Naive thymus-derived CD4-positive, alpha-beta T cell (primary cell): ENCODE measurements at regions not wholly inside any gene's neighbourhood (a gene's known extent, or its start where the extent isn't known, plus 50 kb on each side); places are given as distances from the start of the nearest gene placed in this dataset.

Experiments used
- ATAC-seq: fragments of 150-1000 bp; cut with Tn5 transposase; 2 replicates; pipeline ENCODE4 v1.10.0; 2021; ENCODE audit warnings: mild to moderate bottlenecking, moderate library complexity
- CTCF ChIA-PET: fragments of 350-600 bp; sonication (Branson Sonifier 250); formaldehyde crosslinking; loops from one replicate; lab custom pipeline; 2021; ENCODE audit warnings: antibody characterized with exemption; lab: Charles Lee
- POLR2A ChIA-PET: fragments of 350-600 bp; sonication (Branson Sonifier 250); formaldehyde crosslinking; loops from one replicate; lab custom pipeline; 2021; ENCODE audit warnings: antibody characterized with exemption, inconsistent platforms; lab: Charles Lee
- DNase-seq, 9 donors: peaks; one replicate each; pipeline versions ENCODE4 v3.0.0 to v3.0.0-alpha.2; 2020 to 2022; ENCODE audit warnings: mixed read lengths in 1 of 9
- H3K27ac ChIP-seq: one replicate; pipeline ENCODE4 v1.7.0; 2013; ENCODE audit warnings: mild to moderate bottlenecking, low read depth, low read length, moderate library complexity
- H3K27me3 ChIP-seq, 2 donors: one replicate each; pipeline ENCODE4 v1.7.0; 2013; ENCODE audit warnings: low read length in 2 of 2, mild to moderate bottlenecking in 2 of 2, moderate library complexity in 2 of 2; ENCODE audit not compliant: control insufficient read depth in 2 of 2, insufficient read depth in 2 of 2
- H3K36me3 ChIP-seq, 3 experiments: 1 replicate in 2 of 3; 2 replicates in 1 of 3; pipeline ENCODE4 v1.7.0; 2013; ENCODE audit warnings: low read length in 3 of 3, mild to moderate bottlenecking in 3 of 3, moderate library complexity in 1 of 3; ENCODE audit not compliant: insufficient read depth in 3 of 3, control insufficient read depth in 2 of 3
- H3K4me1 ChIP-seq, 2 donors: one replicate each; pipeline ENCODE4 v1.7.0; 2013; ENCODE audit warnings: low read length in 2 of 2, mild to moderate bottlenecking in 2 of 2, moderate library complexity in 1 of 2; ENCODE audit not compliant: control insufficient read depth in 2 of 2, insufficient read depth in 2 of 2
- H3K4me3 ChIP-seq: 2 replicates; pipeline ENCODE4 v1.7.0; 2013; ENCODE audit warnings: mild to moderate bottlenecking, low read length
- H3K9me3 ChIP-seq, 3 experiments: 1 replicate in 2 of 3; 2 replicates in 1 of 3; pipeline ENCODE4 v1.7.0; 2013; ENCODE audit warnings: low read length in 3 of 3; ENCODE audit not compliant: control insufficient read depth in 2 of 3
- H3K27ac Mint-ChIP-seq, 9 donors: one replicate each; pipeline ENCODE4 v1.8.0; 2020 to 2022; ENCODE audit warnings: mixed read lengths in 9 of 9, mild to moderate bottlenecking in 8 of 9, moderate library complexity in 5 of 9, inconsistent platforms in 2 of 9
- H3K27me3 Mint-ChIP-seq, 5 donors: one replicate each; pipeline ENCODE4 v1.8.0; 2021 to 2022; ENCODE audit warnings: mixed read lengths in 5 of 5, mild to moderate bottlenecking in 1 of 5
- H3K36me3 Mint-ChIP-seq, 5 donors: one replicate each; pipeline ENCODE4 v1.8.0; 2020 to 2022; ENCODE audit warnings: mixed read lengths in 5 of 5, mild to moderate bottlenecking in 3 of 5, inconsistent platforms in 1 of 5
- H3K4me1 Mint-ChIP-seq, 7 donors: one replicate each; pipeline ENCODE4 v1.8.0; 2020 to 2022; ENCODE audit warnings: mixed read lengths in 7 of 7, mild to moderate bottlenecking in 3 of 7, inconsistent platforms in 1 of 7
- H3K4me3 Mint-ChIP-seq, 10 donors: one replicate each; pipeline ENCODE4 v1.8.0; 2020 to 2022; ENCODE audit warnings: mild to moderate bottlenecking in 10 of 10, mixed read lengths in 10 of 10, moderate library complexity in 6 of 10, inconsistent platforms in 2 of 10
- H3K9me3 Mint-ChIP-seq, 11 donors: one replicate each; pipeline ENCODE4 v1.8.0; 2020 to 2022; ENCODE audit warnings: mixed read lengths in 11 of 11, mild to moderate bottlenecking in 4 of 11, inconsistent platforms in 1 of 11, moderate library complexity in 1 of 11
- intact Hi-C, 2 donors: fragments of 100-400 bp; cut with micrococcal nuclease; formaldehyde crosslinking; loops; one replicate each; pipeline ENCODE4 v1.15.1; 2023

GRCh38 chr2:107338059-107338458 lies 452.1 kb upstream of the ST6GAL2 start:
- H3K36me3 ChIP-seq, result no peaks in the 10 kb centered on the region
- Mint-ChIP-seq H3K27ac (no peak overlapping the region), H3K4me3 (no peak overlapping the region), H3K4me1 (no peaks in the 10 kb centered on the region), H3K36me3 (no peaks in the 10 kb centered on the region), H3K9me3 (peaks cover 0 to 22% (median 5%) of the 10 kb centered on the region in 11 donors), H3K27me3 (no peaks in the 10 kb centered on the region)
- no peaks in the 10 kb centered on the region for H3K27me3 ChIP-seq
- no peak for DNase-seq
- H3K4me1 ChIP-seq, result no peaks in the 10 kb centered on the region
- H3K4me3 ChIP-seq, result no peak overlapping the region
- no peaks in the 10 kb centered on the region for H3K9me3 ChIP-seq
- no peak for ATAC-seq
- intact Hi-C loops, result no loop called here
- no peak overlapping the region for H3K27ac ChIP-seq
- ChIA-PET POLR2A (no interaction called here), CTCF (no interaction called here)

DNA sequence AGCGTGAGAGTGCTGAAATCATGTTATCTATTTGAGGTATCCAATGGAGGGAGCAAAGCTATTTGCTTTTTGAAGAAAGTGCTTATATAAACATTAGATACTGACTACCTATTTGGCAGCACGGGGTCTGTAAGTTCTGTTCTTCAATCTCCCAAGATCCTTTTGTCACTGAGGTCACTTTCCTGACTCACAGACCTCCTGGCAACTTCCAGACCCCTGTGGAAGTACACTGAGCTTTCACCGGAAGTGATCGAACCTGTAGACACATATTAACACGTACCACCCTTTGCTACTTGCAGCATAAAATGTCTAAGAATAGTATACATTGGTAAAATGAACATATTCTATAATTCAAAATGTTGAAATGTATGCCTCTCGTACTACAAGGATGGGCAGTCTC lies 452.6 kb upstream of the ST6GAL2 start:
- CTCF ChIA-PET, result no interaction called here

DNA sequence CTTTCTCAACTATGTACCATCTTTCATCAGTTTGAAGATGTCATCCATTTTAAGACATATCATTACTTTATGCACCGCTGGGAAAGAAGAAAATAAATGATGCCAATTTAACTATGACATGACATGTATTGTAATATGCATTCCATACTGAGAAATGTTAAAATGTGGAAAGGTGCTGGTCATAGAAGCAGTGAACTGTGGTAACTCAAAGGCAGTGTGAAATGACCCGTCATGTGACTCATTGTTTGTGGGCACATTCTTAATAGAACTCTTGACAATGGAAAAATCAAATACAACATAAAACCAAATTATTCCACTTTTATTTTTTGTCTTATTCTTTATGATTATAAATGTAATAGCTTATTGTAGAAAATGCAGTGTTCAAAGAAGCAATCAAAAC lies 455.0 kb upstream of the ST6GAL2 start:
- POLR2A ChIA-PET, result no interaction called here

More for the DNA sequence above, 452.6 kb upstream of the ST6GAL2 start:
- ATAC-seq (no peak), DNase-seq (no peak)
- no peak overlapping the region for H3K27ac Mint-ChIP-seq
- no peaks in the 10 kb centered on the region for H3K36me3 Mint-ChIP-seq
- H3K27ac ChIP-seq, result no peak overlapping the region
- no peaks in the 10 kb centered on the region for H3K9me3 ChIP-seq
- no peaks in the 10 kb centered on the region for H3K4me1 Mint-ChIP-seq
- no peaks in the 10 kb centered on the region for H3K27me3 Mint-ChIP-seq
- no peaks in the 10 kb centered on the region for H3K36me3 ChIP-seq
- no peak overlapping the region for H3K4me3 ChIP-seq
- intact Hi-C loops, result no loop called here
- H3K4me1 ChIP-seq, result no peaks in the 10 kb centered on the region
- H3K4me3 Mint-ChIP-seq, result no peak overlapping the region
- peaks cover 0 to 22% (median 5%) of the 10 kb centered on the region in 11 donors for H3K9me3 Mint-ChIP-seq
- no peaks in the 10 kb centered on the region for H3K27me3 ChIP-seq
- POLR2A ChIA-PET, result no interaction called here

DNA sequence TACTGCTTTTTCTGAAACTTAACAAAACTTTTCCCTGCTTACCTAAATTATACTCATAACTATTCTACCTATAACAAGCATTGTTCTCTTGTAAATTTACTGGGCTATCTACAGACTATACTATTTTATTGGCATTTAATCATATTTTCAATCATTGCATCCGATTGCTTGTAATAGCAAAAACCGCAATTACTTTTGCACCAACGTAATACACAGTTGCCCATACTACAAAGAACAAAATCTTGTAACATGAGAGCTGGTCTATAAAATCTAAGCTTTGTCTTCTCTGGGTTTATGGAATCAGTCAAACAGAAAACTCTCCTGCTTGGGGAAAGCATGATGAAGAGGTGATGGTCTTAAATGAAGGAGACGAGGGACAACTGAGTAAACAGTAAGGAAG lies 463.4 kb upstream of the ST6GAL2 start:
- ATAC-seq, result no peak
- Mint-ChIP-seq H3K27ac (no peak overlapping the region), H3K9me3 (peaks cover 0 to 22% (median 5%) of the 10 kb centered on the region in 11 donors), H3K27me3 (peaks cover 0 to 3% (median 0%) of the 10 kb centered on the region in 5 donors), H3K4me1 (no peaks in the 10 kb centered on the region), H3K4me3 (no peak overlapping the region), H3K36me3 (peaks cover 0 to 3% (median 0%) of the 10 kb centered on the region in 5 donors)
- Histone ChIP-seq H3K36me3 (no peaks in the 10 kb centered on the region), H3K4me1 (no peaks in the 10 kb centered on the region), H3K27ac (no peak overlapping the region), H3K9me3 (peaks cover 0 to 4% (median 0%) of the 10 kb centered on the region in 3 experiments), H3K4me3 (no peak overlapping the region), H3K27me3 (no peaks in the 10 kb centered on the region)
- ChIA-PET POLR2A (no interaction called here), CTCF (no interaction called here)
- intact Hi-C loops, result no loop called here
- DNase-seq, result no peak

More for the DNA sequence above, 455.0 kb upstream of the ST6GAL2 start:
- no peak overlapping the region for H3K4me3 Mint-ChIP-seq
- H3K9me3 ChIP-seq, result no peaks in the 10 kb centered on the region
- H3K27me3 Mint-ChIP-seq, result no peaks in the 10 kb centered on the region
- H3K27ac Mint-ChIP-seq, result no peak overlapping the region
- H3K4me3 ChIP-seq, result no peak overlapping the region
- ATAC-seq (no peak), DNase-seq (no peak)
- no peaks in the 10 kb centered on the region for H3K36me3 ChIP-seq
- H3K27ac ChIP-seq, result no peak overlapping the region
- CTCF ChIA-PET, result no interaction called here
- no peaks in the 10 kb centered on the region for H3K36me3 Mint-ChIP-seq
- no peaks in the 10 kb centered on the region for H3K4me1 ChIP-seq
- H3K4me1 Mint-ChIP-seq, result no peaks in the 10 kb centered on the region
- H3K27me3 ChIP-seq, result no peaks in the 10 kb centered on the region
- intact Hi-C loops, result no loop called here
- H3K9me3 Mint-ChIP-seq, result peaks cover 0 to 16% (median 5%) of the 10 kb centered on the region in 11 donors

DNA sequence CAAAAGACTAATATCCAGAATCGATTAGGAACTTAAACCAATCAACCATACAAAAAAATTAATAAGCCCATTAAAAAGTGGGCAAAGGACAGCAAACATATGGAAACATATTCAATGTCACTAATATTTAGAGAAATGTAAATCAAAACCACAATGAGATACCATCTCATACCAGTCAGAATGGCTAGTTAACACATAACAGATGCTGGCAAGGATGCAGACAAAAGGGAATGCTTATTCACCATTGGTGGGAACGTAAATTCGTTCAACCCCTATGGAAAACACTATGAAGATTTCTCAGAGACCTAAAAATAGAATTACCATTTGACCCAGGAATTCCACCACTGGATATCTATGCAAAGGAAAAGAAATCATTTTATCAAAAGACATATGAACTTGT lies 468.2 kb upstream of the ST6GAL2 start:
- H3K27me3 Mint-ChIP-seq, result peaks cover 0 to 3% (median 0%) of the 10 kb centered on the region in 5 donors
- DNase-seq (no peak), ATAC-seq (no peak)
- H3K9me3 ChIP-seq, result peaks cover 0 to 4% (median 0%) of the 10 kb centered on the region in 3 experiments
- H3K9me3 Mint-ChIP-seq, result peaks cover 0 to 22% (median 5%) of the 10 kb centered on the region in 11 donors
- H3K27ac Mint-ChIP-seq, result no peak overlapping the region
- ChIA-PET CTCF (no interaction called here), POLR2A (no interaction called here)
- H3K27ac ChIP-seq, result no peak overlapping the region
- H3K36me3 ChIP-seq, result no peaks in the 10 kb centered on the region
- H3K27me3 ChIP-seq, result no peaks in the 10 kb centered on the region
- no peaks in the 10 kb centered on the region for H3K4me1 ChIP-seq
- no peak overlapping the region for H3K4me3 ChIP-seq
- peaks cover 0 to 3% (median 0%) of the 10 kb centered on the region in 5 donors for H3K36me3 Mint-ChIP-seq
- no peaks in the 10 kb centered on the region for H3K4me1 Mint-ChIP-seq
- intact Hi-C loops, result no loop called here
- H3K4me3 Mint-ChIP-seq, result no peak overlapping the region

GRCh38 chr2:107358362-107358761 lies 468.3 kb upstream of the RGPD4 start:
- Histone ChIP-seq H3K4me3 (no peak overlapping the region), H3K27ac (no peak overlapping the region), H3K36me3 (no peaks in the 10 kb centered on the region), H3K27me3 (no peaks in the 10 kb centered on the region), H3K9me3 (no peaks in the 10 kb centered on the region), H3K4me1 (no peaks in the 10 kb centered on the region)
- ChIA-PET CTCF (no interaction called here), POLR2A (no interaction called here)
- Mint-ChIP-seq H3K27me3 (no peaks in the 10 kb centered on the region), H3K4me3 (no peak overlapping the region), H3K4me1 (no peaks in the 10 kb centered on the region), H3K36me3 (no peaks in the 10 kb centered on the region), H3K9me3 (peaks cover 0 to 6% (median 4%) of the 10 kb centered on the region in 11 donors), H3K27ac (no peak overlapping the region)
- intact Hi-C loops, result no loop called here
- ATAC-seq (no peak), DNase-seq (no peak)

GRCh38 chr2:107359021-107359420 lies 467.7 kb upstream of the RGPD4 start:
- H3K4me3 Mint-ChIP-seq, result no peak overlapping the region
- Histone ChIP-seq H3K4me1 (no peaks in the 10 kb centered on the region), H3K4me3 (no peak overlapping the region), H3K27ac (no peak overlapping the region), H3K27me3 (no peaks in the 10 kb centered on the region), H3K36me3 (no peaks in the 10 kb centered on the region), H3K9me3 (no peaks in the 10 kb centered on the region)
- intact Hi-C loops, result no loop called here
- DNase-seq (no peak), ATAC-seq (no peak)
- peaks cover 0 to 10% (median 4%) of the 10 kb centered on the region in 11 donors for H3K9me3 Mint-ChIP-seq
- H3K4me1 Mint-ChIP-seq, result no peaks in the 10 kb centered on the region
- H3K36me3 Mint-ChIP-seq, result no peaks in the 10 kb centered on the region
- H3K27ac Mint-ChIP-seq, result no peak overlapping the region
- no peaks in the 10 kb centered on the region for H3K27me3 Mint-ChIP-seq
- CTCF ChIA-PET, result no interaction called here
- POLR2A ChIA-PET, result no interaction called here
